SK-N-MC (cell line): ENCODE measurements at regions not wholly inside any gene's neighbourhood (a gene's known extent, or its start where the extent isn't known, plus 50 kb on each side); places are given as distances from the start of the nearest gene placed in this dataset.

ENCODE experiments used
- EZH2 ChIP-seq: fragments of 200-600 bp; sonication (generic); IDR thresholded peaks from one replicate; pipeline ENCODE4 v1.6.1; 2017; ENCODE audit warnings: antibody characterized with exemption
- FOXP2 ChIP-seq: optimal IDR thresholded peaks from 2 replicates; pipeline ENCODE3; 2011; ENCODE audit warnings: mild to moderate bottlenecking, moderate library complexity; ENCODE audit not compliant: insufficient read depth; ENCODE audit errors: extremely low read length, control extremely low read depth
- POLR2AphosphoS5 ChIP-seq: IDR thresholded peaks from 2 replicates; pipeline ENCODE4 v1.6.1; 2012; ENCODE audit warnings: mild to moderate bottlenecking, low read depth, low read length, borderline replicate concordance

DNA sequence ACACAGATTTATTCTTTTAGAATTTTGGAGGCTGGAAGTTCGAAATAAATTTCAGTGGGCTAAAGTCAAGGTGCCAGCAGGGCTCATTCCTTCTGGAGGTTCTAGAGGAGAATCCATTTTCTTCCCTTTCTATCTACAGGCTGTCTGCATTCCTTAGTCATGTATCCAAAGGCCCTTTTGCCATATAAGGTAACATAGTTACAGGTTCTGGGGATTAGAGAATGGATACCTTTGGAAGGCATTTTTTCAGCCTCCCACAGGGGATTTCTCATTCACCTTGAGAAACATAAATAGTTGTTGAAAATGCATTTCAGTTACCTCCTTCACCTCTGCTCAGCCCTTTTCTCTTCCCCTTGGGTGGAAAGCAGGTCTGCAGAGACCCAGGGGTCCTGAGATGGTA, 280.0 kb upstream of the MAP3K1 start:
- no peak for TF ChIP-seq EZH2
- no peak for TF ChIP-seq POLR2AphosphoS5
- TF ChIP-seq FOXP2: no peak
